ENCODE measurements at regions not wholly inside any gene's neighbourhood (a gene's known extent, or its start where the extent isn't known, plus 50 kb on each side); places are given as distances from the start of the nearest gene placed in this dataset.

DNA sequence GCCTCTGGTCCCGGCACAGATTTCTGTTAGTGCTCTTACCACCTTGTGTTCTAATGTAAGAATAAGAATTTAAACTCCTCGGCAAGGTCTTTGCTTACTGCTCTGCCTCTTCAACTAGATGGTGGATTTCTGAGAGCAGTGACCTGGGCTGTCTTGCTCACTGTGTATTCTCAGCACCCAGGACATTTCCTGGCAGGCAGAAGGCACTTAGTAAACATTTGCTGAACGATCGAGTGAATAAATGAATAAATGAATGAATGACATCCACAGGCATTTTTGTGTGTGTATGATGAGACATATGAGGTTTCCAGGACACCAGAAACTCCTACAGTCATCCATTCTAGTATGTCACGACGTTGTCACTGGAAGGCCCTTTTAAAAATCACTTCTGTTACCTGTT lies 143.2 kb downstream of the BOD1 start:
- Histone ChIP-seq H2BK15ac (ENCODE audit: low read length) (no peak overlapping the region), H3K27ac (replicated peaks; ENCODE audit: low read length) (no peak overlapping the region), H3K4me1 (ENCODE audit: control insufficient read depth in 2 of 2, insufficient read depth in 1 of 2, low read depth in 1 of 2, low read length in 2 of 2) (peaks cover 0 to 5% of the 10 kb centered on the region in 2 donors), H2AK5ac (ENCODE audit: low read depth, low read length) (no peak overlapping the region), H3K9ac (ENCODE audit: low read depth, low read length, poor library complexity) (no peak overlapping the region), H4K91ac (ENCODE audit: low read depth, low read length, poor library complexity) (no peak overlapping the region), H3K27me3 (ENCODE audit: control insufficient read depth in 3 of 3, insufficient read depth in 3 of 3, low read depth in 1 of 3, low read length in 3 of 3) (peaks cover 0 to 3% (median 0%) of the 10 kb centered on the region in 3 experiments), H3K36me3 (replicated peaks in 1 of 2; ENCODE audit: control insufficient read depth in 2 of 2, insufficient read depth in 2 of 2, low read length in 2 of 2) (no peaks in the 10 kb centered on the region), H2AFZ (ENCODE audit: low read length) (no peak overlapping the region), H3K4me3 (ENCODE audit: low read length in 2 of 2) (no peak overlapping the region), H3K23ac (ENCODE audit: low read depth, low read length, poor library complexity) (no peak overlapping the region), H4K8ac (ENCODE audit: low read depth, low read length) (no peak overlapping the region), H2BK5ac (ENCODE audit: low read length) (no peak overlapping the region), H3K14ac (ENCODE audit: low read length) (no peak overlapping the region), H3K4ac (ENCODE audit: low read length) (no peak overlapping the region), H2BK120ac (ENCODE audit: low read depth, low read length) (no peak overlapping the region), H3K79me1 (ENCODE audit: low read depth, low read length) (no peaks in the 10 kb centered on the region), H3K4me2 (ENCODE audit: insufficient read depth, low read length, poor library complexity, severe bottlenecking) (no peak overlapping the region), H3K18ac (ENCODE audit: low read length) (no peak overlapping the region), H3K9me3 (replicated peaks in 1 of 2; ENCODE audit: control insufficient read depth in 2 of 2, insufficient read depth in 1 of 2, low read depth in 1 of 2, low read length in 2 of 2) (no peaks in the 10 kb centered on the region), H2BK12ac (ENCODE audit: low read length) (no peak overlapping the region)
- no peak for DNase-seq (ENCODE audit: low spot score)
- no CpG with 5 or more reads among the region's 6 CpGs for WGBS, 2 donors (ENCODE audit: extremely low coverage in 2 of 2, insufficient read length in 2 of 2, insufficient replicate concordance in 1 of 2)

GRCh38 chr5:173472784-173473278 lies 143.6 kb downstream of the BOD1 start:
- Histone ChIP-seq H3K4me3 (ENCODE audit: low read length in 2 of 2) (no peak overlapping the region), H3K27ac (replicated peaks; ENCODE audit: low read length) (no peak overlapping the region)
- no peak for DNase-seq (ENCODE audit: low spot score)

GRCh38 chr5:173472164-173472563 lies 143.9 kb upstream of the STC2 start:
- H2BK5ac ChIP-seq (ENCODE audit: low read length) = no peak overlapping the region
- H3K9me3 ChIP-seq (replicated peaks in 1 of 2; ENCODE audit: control insufficient read depth in 2 of 2, insufficient read depth in 1 of 2, low read depth in 1 of 2, low read length in 2 of 2) = no peaks in the 10 kb centered on the region

More at GRCh38 chr5:173472784-173473278, 143.6 kb downstream of the BOD1 start:
- Histone ChIP-seq H2BK120ac (ENCODE audit: low read depth, low read length) (no peak overlapping the region), H2AK5ac (ENCODE audit: low read depth, low read length) (no peak overlapping the region), H3K23ac (ENCODE audit: low read depth, low read length, poor library complexity) (no peak overlapping the region), H3K27me3 (ENCODE audit: control insufficient read depth in 3 of 3, insufficient read depth in 3 of 3, low read depth in 1 of 3, low read length in 3 of 3) (peaks cover 0 to 3% (median 0%) of the 10 kb centered on the region in 3 experiments), H4K8ac (ENCODE audit: low read depth, low read length) (no peak overlapping the region), H2BK5ac (ENCODE audit: low read length) (no peak overlapping the region), H3K4me2 (ENCODE audit: insufficient read depth, low read length, poor library complexity, severe bottlenecking) (no peak overlapping the region), H2BK15ac (ENCODE audit: low read length) (no peak overlapping the region), H3K18ac (ENCODE audit: low read length) (no peak overlapping the region), H4K91ac (ENCODE audit: low read depth, low read length, poor library complexity) (no peak overlapping the region), H3K9ac (ENCODE audit: low read depth, low read length, poor library complexity) (no peak overlapping the region), H2AFZ (ENCODE audit: low read length) (no peak overlapping the region), H3K9me3 (replicated peaks in 1 of 2; ENCODE audit: control insufficient read depth in 2 of 2, insufficient read depth in 1 of 2, low read depth in 1 of 2, low read length in 2 of 2) (no peaks in the 10 kb centered on the region), H3K79me1 (ENCODE audit: low read depth, low read length) (no peaks in the 10 kb centered on the region), H3K36me3 (replicated peaks in 1 of 2; ENCODE audit: control insufficient read depth in 2 of 2, insufficient read depth in 2 of 2, low read length in 2 of 2) (no peaks in the 10 kb centered on the region), H3K4me1 (ENCODE audit: control insufficient read depth in 2 of 2, insufficient read depth in 1 of 2, low read depth in 1 of 2, low read length in 2 of 2) (peaks cover 0 to 5% of the 10 kb centered on the region in 2 donors), H3K4ac (ENCODE audit: low read length) (no peak overlapping the region), H3K14ac (ENCODE audit: low read length) (no peak overlapping the region), H2BK12ac (ENCODE audit: low read length) (no peak overlapping the region)
- WGBS, 2 donors (ENCODE audit: extremely low coverage in 2 of 2, insufficient read length in 2 of 2, insufficient replicate concordance in 1 of 2) = no CpG with 5 or more reads among the region's 3 CpGs

DNA sequence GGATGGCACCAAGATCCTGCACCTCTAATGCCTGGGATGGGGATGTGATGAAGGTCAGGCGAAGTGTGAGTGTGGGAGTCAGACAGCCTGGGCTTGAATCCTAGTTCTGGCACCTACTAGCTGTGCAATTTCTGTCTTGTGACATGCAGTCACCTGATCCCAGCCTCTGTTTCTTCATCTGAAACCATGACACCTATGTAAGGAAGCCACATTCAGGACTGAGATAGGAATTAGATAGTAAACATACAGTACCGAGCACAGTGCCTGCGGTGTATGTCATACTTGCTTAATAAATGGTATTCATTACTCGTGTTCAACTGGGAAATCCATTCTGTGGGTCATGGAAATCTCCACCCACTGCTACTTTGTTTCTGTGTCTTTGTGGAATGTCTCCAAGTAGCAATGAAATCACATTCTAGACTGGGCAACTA lies 140.6 kb upstream of the STC2 start:
- Histone ChIP-seq H3K36me3 (replicated peaks in 1 of 2; ENCODE audit: control insufficient read depth in 2 of 2, insufficient read depth in 2 of 2, low read length in 2 of 2) (no peaks in the 10 kb centered on the region), H2BK15ac (ENCODE audit: low read length) (no peak overlapping the region)
- WGBS, 2 donors (ENCODE audit: extremely low coverage in 2 of 2, insufficient read length in 2 of 2, insufficient replicate concordance in 1 of 2) = no CpG with 5 or more reads among the region's 4 CpGs

More at GRCh38 chr5:173472164-173472563, 143.9 kb upstream of the STC2 start:
- Histone ChIP-seq H2AFZ (ENCODE audit: low read length) (peak overlapping the region; percentile 9), H2AK5ac (ENCODE audit: low read depth, low read length) (no peak overlapping the region), H3K36me3 (replicated peaks in 1 of 2; ENCODE audit: control insufficient read depth in 2 of 2, insufficient read depth in 2 of 2, low read length in 2 of 2) (no peaks in the 10 kb centered on the region), H3K4ac (ENCODE audit: low read length) (no peak overlapping the region), H2BK12ac (ENCODE audit: low read length) (no peak overlapping the region), H3K23ac (ENCODE audit: low read depth, low read length, poor library complexity) (no peak overlapping the region), H3K4me2 (ENCODE audit: insufficient read depth, low read length, poor library complexity, severe bottlenecking) (no peak overlapping the region), H3K14ac (ENCODE audit: low read length) (no peak overlapping the region), H2BK15ac (ENCODE audit: low read length) (no peak overlapping the region), H3K79me1 (ENCODE audit: low read depth, low read length) (no peaks in the 10 kb centered on the region), H3K27ac (replicated peaks; ENCODE audit: low read length) (no peak overlapping the region), H3K18ac (ENCODE audit: low read length) (no peak overlapping the region), H3K9ac (ENCODE audit: low read depth, low read length, poor library complexity) (no peak overlapping the region), H2BK120ac (ENCODE audit: low read depth, low read length) (no peak overlapping the region), H3K27me3 (ENCODE audit: control insufficient read depth in 3 of 3, insufficient read depth in 3 of 3, low read depth in 1 of 3, low read length in 3 of 3) (peaks cover 0 to 3% (median 0%) of the 10 kb centered on the region in 3 experiments), H3K4me3 (ENCODE audit: low read length in 2 of 2) (no peak overlapping the region), H4K91ac (ENCODE audit: low read depth, low read length, poor library complexity) (no peak overlapping the region), H4K8ac (ENCODE audit: low read depth, low read length) (no peak overlapping the region), H3K4me1 (ENCODE audit: control insufficient read depth in 2 of 2, insufficient read depth in 1 of 2, low read depth in 1 of 2, low read length in 2 of 2) (peaks cover 0 to 5% of the 10 kb centered on the region in 2 donors)
- DNase-seq (ENCODE audit: low spot score) = no peak
- WGBS, 2 donors (ENCODE audit: extremely low coverage in 2 of 2, insufficient read length in 2 of 2, insufficient replicate concordance in 1 of 2) = no CpG with 5 or more reads among the region's 3 CpGs

More for the DNA sequence above, 140.6 kb upstream of the STC2 start:
- H2AK5ac ChIP-seq (ENCODE audit: low read depth, low read length) = no peak overlapping the region
- H2AFZ ChIP-seq (ENCODE audit: low read length) = no peak overlapping the region
- no peak overlapping the region for H3K23ac ChIP-seq (ENCODE audit: low read depth, low read length, poor library complexity)
- no peak overlapping the region for H4K8ac ChIP-seq (ENCODE audit: low read depth, low read length)
- H3K4ac ChIP-seq (ENCODE audit: low read length) = no peak overlapping the region
- H3K9me3 ChIP-seq (replicated peaks in 1 of 2; ENCODE audit: control insufficient read depth in 2 of 2, insufficient read depth in 1 of 2, low read depth in 1 of 2, low read length in 2 of 2) = peaks cover 0 to 9% of the 10 kb centered on the region in 2 donors
- H3K14ac ChIP-seq (ENCODE audit: low read length) = no peak overlapping the region
- peaks cover 0 to 5% of the 10 kb centered on the region in 2 donors for H3K4me1 ChIP-seq (ENCODE audit: control insufficient read depth in 2 of 2, insufficient read depth in 1 of 2, low read depth in 1 of 2, low read length in 2 of 2)
- H4K91ac ChIP-seq (ENCODE audit: low read depth, low read length, poor library complexity) = no peak overlapping the region
- no peak for DNase-seq (ENCODE audit: low spot score)
- no peak overlapping the region for H3K18ac ChIP-seq (ENCODE audit: low read length)
- no peak overlapping the region for H3K4me2 ChIP-seq (ENCODE audit: insufficient read depth, low read length, poor library complexity, severe bottlenecking)
- no peak overlapping the region for H2BK120ac ChIP-seq (ENCODE audit: low read depth, low read length)
- H2BK12ac ChIP-seq (ENCODE audit: low read length) = no peak overlapping the region
- no peak overlapping the region for H3K9ac ChIP-seq (ENCODE audit: low read depth, low read length, poor library complexity)
- no peak overlapping the region for H2BK5ac ChIP-seq (ENCODE audit: low read length)
- no peaks in the 10 kb centered on the region for H3K79me1 ChIP-seq (ENCODE audit: low read depth, low read length)
- H3K4me3 ChIP-seq (ENCODE audit: low read length in 2 of 2) = no peak overlapping the region
- H3K27me3 ChIP-seq (ENCODE audit: control insufficient read depth in 3 of 3, insufficient read depth in 3 of 3, low read depth in 1 of 3, low read length in 3 of 3) = peaks cover 0 to 2% (median 0%) of the 10 kb centered on the region in 3 experiments
- no peak overlapping the region for H3K27ac ChIP-seq (replicated peaks; ENCODE audit: low read length)

Measured in neuronal stem cell (in vitro differentiated cells).